ENCODE measurements at regions not wholly inside any gene's neighbourhood (a gene's known extent, or its start where the extent isn't known, plus 50 kb on each side); places are given as distances from the start of the nearest gene placed in this dataset.

DNA sequence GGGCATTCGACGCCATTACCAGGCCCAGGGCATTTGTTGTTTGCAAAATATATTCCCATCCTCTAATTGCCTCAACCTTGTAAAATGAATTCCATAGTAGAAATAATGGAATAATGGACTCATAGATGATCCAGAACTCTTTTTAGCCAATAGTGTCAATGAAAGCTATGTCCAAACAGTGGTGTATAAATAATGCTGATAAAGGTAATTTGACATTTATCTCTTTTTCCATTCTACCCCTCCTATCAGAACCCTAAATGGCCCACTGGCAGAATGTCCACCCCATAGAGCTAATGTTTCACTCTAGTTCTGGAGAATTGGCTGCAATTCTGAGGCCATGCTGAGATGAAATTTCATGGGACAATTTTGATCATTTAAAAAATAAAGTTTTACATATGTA is 76.4 kb upstream of the DLX6 start:
- TF ChIP-seq GATA2 (IDR thresholded peaks at IDR 0.05; ENCODE audit: low read depth, low read length) (no peak), GATA3 (IDR thresholded peaks at IDR 0.05; ENCODE audit: low read depth, low read length) (no peak)
